MCF 10A (cell line): ENCODE measurements at regions not wholly inside any gene's neighbourhood (a gene's known extent, or its start where the extent isn't known, plus 50 kb on each side); places are given as distances from the start of the nearest gene placed in this dataset.

ENCODE experiments used
- BruUV-seq: library from RNA; stranded (reverse); fragments of 400-500 nt; replicated peaks from 2 replicates; lab custom pipeline; 2021; lab: Mats Ljungman, UMichigan
- CTCF ChIA-PET: fragments of 300-600 bp; sonication (Branson Sonifier 250); formaldehyde crosslinking; extraction: SDS; loops from one replicate; lab custom pipeline; 2021; ENCODE audit warnings: antibody characterized with exemption, inconsistent platforms; lab: Yijun Ruan, JAX
- POLR2A ChIA-PET: fragments of 300-600, 350-650 bp; sonication (Branson Sonifier 250); formaldehyde crosslinking; extraction: SDS; loops from one replicate; lab custom pipeline; 2020; ENCODE audit warnings: antibody characterized with exemption, inconsistent platforms; lab: Yijun Ruan, JAX
- DNase-seq: peaks from one replicate; pipeline ENCODE4 v3.0.0-alpha.2; 2018; ENCODE audit not compliant: unreplicated experiment
- H3K27ac Mint-ChIP-seq: one replicate; pipeline ENCODE4 v1.8.0; 2022; ENCODE audit warnings: mild to moderate bottlenecking, low read depth, mixed read lengths; ENCODE audit not compliant: unreplicated experiment
- H3K27me3 Mint-ChIP-seq: one replicate; pipeline ENCODE4 v1.8.0; 2022; ENCODE audit warnings: mixed read lengths; ENCODE audit not compliant: insufficient read depth, unreplicated experiment
- H3K36me3 Mint-ChIP-seq: one replicate; pipeline ENCODE4 v1.8.0; 2022; ENCODE audit warnings: mild to moderate bottlenecking, moderate library complexity, mixed read lengths; ENCODE audit not compliant: insufficient read depth, unreplicated experiment
- H3K4me1 Mint-ChIP-seq: one replicate; pipeline ENCODE4 v1.8.0; 2022; ENCODE audit warnings: mixed read lengths; ENCODE audit not compliant: insufficient read depth, unreplicated experiment
- H3K4me3 Mint-ChIP-seq: one replicate; pipeline ENCODE4 v1.8.0; 2022; ENCODE audit warnings: mild to moderate bottlenecking, moderate library complexity, mixed read lengths; ENCODE audit not compliant: unreplicated experiment
- H3K9me3 Mint-ChIP-seq: one replicate; pipeline ENCODE4 v1.8.0; 2022; ENCODE audit warnings: mixed read lengths; ENCODE audit not compliant: unreplicated experiment
- CTCF ChIP-seq: fragments of 200-600 bp; IDR thresholded peaks from one replicate; pipeline ENCODE4 v1.8.0; 2022; ENCODE audit warnings: antibody characterized with exemption, mild to moderate bottlenecking; ENCODE audit not compliant: unreplicated experiment
- intact Hi-C: fragments of 100-400 bp; cut with micrococcal nuclease; formaldehyde crosslinking; loops from 2 replicates; pipeline ENCODE4 v1.14.1; 2022

GRCh38 chr5:87599778-87600177, 187.0 kb upstream of the CCNH start:
- no peak for TF ChIP-seq CTCF
- no peaks in the 10 kb centered on the region for H3K36me3 Mint-ChIP-seq
- H3K27me3 Mint-ChIP-seq: peaks cover 50% of the 10 kb centered on the region
- H3K27ac Mint-ChIP-seq: no peak overlapping the region
- no TSS peak for BruUV-seq
- DNase-seq: no peak
- ChIA-PET POLR2A (no interaction called here), CTCF (no interaction called here)
- no peak overlapping the region for H3K4me3 Mint-ChIP-seq
- no peaks in the 10 kb centered on the region for H3K9me3 Mint-ChIP-seq
- intact Hi-C loops: no loop called here
- H3K4me1 Mint-ChIP-seq: no peaks in the 10 kb centered on the region

GRCh38 chr5:87598460-87598859, 185.7 kb upstream of the CCNH start:
- ChIA-PET CTCF (no interaction called here), POLR2A (no interaction called here)
- BruUV-seq: no TSS peak

GRCh38 chr5:87594566-87594965, 181.8 kb upstream of the CCNH start:
- Mint-ChIP-seq H3K4me1 (no peaks in the 10 kb centered on the region), H3K36me3 (no peaks in the 10 kb centered on the region), H3K27me3 (peaks cover 12% of the 10 kb centered on the region), H3K9me3 (no peaks in the 10 kb centered on the region), H3K4me3 (no peak overlapping the region), H3K27ac (no peak overlapping the region)
- no TSS peak for BruUV-seq
- TF ChIP-seq CTCF: no peak
- POLR2A ChIA-PET: no interaction called here
- CTCF ChIA-PET: no interaction called here
- DNase-seq: no peak
- intact Hi-C loops: no loop called here

More at GRCh38 chr5:87598460-87598859, 185.7 kb upstream of the CCNH start:
- TF ChIP-seq CTCF: no peak
- H3K27me3 Mint-ChIP-seq: peaks cover 37% of the 10 kb centered on the region
- H3K36me3 Mint-ChIP-seq: no peaks in the 10 kb centered on the region
- no peaks in the 10 kb centered on the region for H3K4me1 Mint-ChIP-seq
- DNase-seq: no peak
- intact Hi-C loops: no loop called here
- H3K27ac Mint-ChIP-seq: no peak overlapping the region
- H3K9me3 Mint-ChIP-seq: no peaks in the 10 kb centered on the region
- H3K4me3 Mint-ChIP-seq: no peak overlapping the region

- TF ChIP-seq CTCF: no peak
- Mint-ChIP-seq H3K27ac (no peak overlapping the region), H3K4me3 (no peak overlapping the region), H3K4me1 (no peaks in the 10 kb centered on the region), H3K36me3 (no peaks in the 10 kb centered on the region), H3K27me3 (no peaks in the 10 kb centered on the region), H3K9me3 (no peaks in the 10 kb centered on the region)
- POLR2A ChIA-PET: no interaction called here
- DNase-seq: no peak
- intact Hi-C loops: no loop called here
- BruUV-seq: no TSS peak
- CTCF ChIA-PET: no interaction called here
Measured at GRCh38 chr5:87589587-87589986, 176.9 kb upstream of the CCNH start.
